IPS DF 6.9 (cell line): ENCODE measurements at regions not wholly inside any gene's neighbourhood (a gene's known extent, or its start where the extent isn't known, plus 50 kb on each side); places are given as distances from the start of the nearest gene placed in this dataset.

Experiments
- DNase-seq: peaks from one replicate; pipeline ENCODE4 v3.0.0-alpha.2; 2013; ENCODE audit warnings: low read depth, low spot score
- H3K27ac ChIP-seq: one replicate; pipeline ENCODE4 v1.5.1; 2013; ENCODE audit warnings: low read length, control low read depth
- H3K27me3 ChIP-seq: 2 replicates; pipeline ENCODE4 v1.6.1; 2013; ENCODE audit warnings: mild to moderate bottlenecking, low read length; ENCODE audit not compliant: control insufficient read depth, insufficient read depth
- H3K36me3 ChIP-seq: 2 replicates; pipeline ENCODE4 v1.6.1; 2013; ENCODE audit warnings: low read length; ENCODE audit not compliant: control insufficient read depth, insufficient read depth
- H3K4me1 ChIP-seq: 2 replicates; pipeline ENCODE4 v1.6.1; 2013; ENCODE audit warnings: low read length; ENCODE audit not compliant: control insufficient read depth, insufficient read depth
- H3K4me3 ChIP-seq: 2 replicates; pipeline ENCODE4 v1.5.1; 2013; ENCODE audit warnings: mild to moderate bottlenecking, low read length
- H3K9me3 ChIP-seq: 2 replicates; pipeline ENCODE4 v1.6.1; 2013; ENCODE audit warnings: low read length, inconsistent platforms; ENCODE audit not compliant: control insufficient read depth, insufficient read depth
- WGBS: extraction: QIAGEN DNeasy Blood & Tissue Kit; methylation state at CpG from one replicate; pipeline ENCODE4 v1.1.7; 2013; ENCODE audit warnings: mixed read lengths, missing lambda C conversion rate; ENCODE audit not compliant: insufficient read length, insufficient coverage; 5-methylcytosine and 5-hydroxymethylcytosine counted together

- Histone ChIP-seq H3K36me3 (no peaks in the 10 kb centered on the region), H3K9me3 (no peaks in the 10 kb centered on the region; the same call in 1 of the 2 replicates), H3K4me1 (no peaks in the 10 kb centered on the region), H3K4me3 (no peak overlapping the region), H3K27ac (no peak overlapping the region), H3K27me3 (no peaks in the 10 kb centered on the region)
- WGBS: no CpG with 5 or more reads among the region's 2 CpGs
- no peak for DNase-seq
These were observed 56.9 kb upstream of the VOPP1 start for GRCh38 chr7:55629051-55629677.

- no peak overlapping the region for H3K4me3 ChIP-seq
- no CpG with 5 or more reads among the region's 3 CpGs for WGBS
These were observed 52.5 kb upstream of the VOPP1 start for GRCh38 chr7:55624813-55625212.

GRCh38 chr7:55623617-55624016 lies 51.3 kb upstream of the VOPP1 start:
- H3K27ac ChIP-seq: no peak overlapping the region
- H3K4me3 ChIP-seq: no peak overlapping the region
- no CpG with 5 or more reads among the region's 8 CpGs for WGBS
- no peaks in the 10 kb centered on the region for H3K36me3 ChIP-seq
- peaks cover 2% of the 10 kb centered on the region for H3K9me3 ChIP-seq
- no peak for DNase-seq
- no peaks in the 10 kb centered on the region for H3K27me3 ChIP-seq
- no peaks in the 10 kb centered on the region for H3K4me1 ChIP-seq

More at GRCh38 chr7:55624813-55625212, 52.5 kb upstream of the VOPP1 start:
- Histone ChIP-seq H3K27ac (no peak overlapping the region), H3K27me3 (no peaks in the 10 kb centered on the region), H3K9me3 (no peaks in the 10 kb centered on the region; the same call in 1 of the 2 replicates), H3K36me3 (no peaks in the 10 kb centered on the region), H3K4me1 (no peaks in the 10 kb centered on the region)
- no peak for DNase-seq

GRCh38 chr7:55622241-55622640 lies 49.9 kb upstream of the VOPP1 start:
- H3K27me3 ChIP-seq: no peaks in the 10 kb centered on the region
- no peak overlapping the region for H3K27ac ChIP-seq
- no peak overlapping the region for H3K4me3 ChIP-seq
- no peak for DNase-seq
- H3K36me3 ChIP-seq: no peaks in the 10 kb centered on the region
- H3K4me1 ChIP-seq: no peaks in the 10 kb centered on the region
- no CpG with 5 or more reads among the region's 5 CpGs for WGBS
- peaks cover 2% of the 10 kb centered on the region for H3K9me3 ChIP-seq
